GM21390 (cell line): ENCODE measurements at regions not wholly inside any gene's neighbourhood (a gene's known extent, or its start where the extent isn't known, plus 50 kb on each side); places are given as distances from the start of the nearest gene placed in this dataset.

ENCODE experiments used
- ATAC-seq: cut with Tn5 transposase; IDR thresholded peaks from one replicate; pipeline ENCODE4 v1.9.1; 2021; ENCODE audit not compliant: unreplicated experiment

DNA sequence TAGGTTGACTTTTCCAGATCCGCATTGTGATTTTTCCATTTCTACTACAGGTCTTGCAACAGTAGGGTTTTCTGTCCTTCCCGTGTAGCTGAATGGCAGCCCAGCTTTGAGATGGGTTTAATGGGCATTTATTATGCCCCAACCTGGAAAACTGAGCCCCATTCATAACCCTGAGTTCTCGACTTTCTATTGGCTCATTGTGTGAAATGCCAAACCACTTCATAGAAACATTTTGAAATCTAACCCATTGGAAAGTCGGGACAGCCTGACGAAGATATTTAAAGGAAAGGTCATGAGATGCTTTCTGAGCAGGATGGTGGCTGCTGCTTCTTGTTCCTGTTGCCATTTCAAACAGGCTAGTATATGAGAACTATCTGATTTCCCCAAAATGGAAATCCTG lies 203.5 kb downstream of the ZFP36L2 start:
- no peak for ATAC-seq

GRCh38 chr2:43021791-43022509 lies 204.5 kb downstream of the ZFP36L2 start:
- ATAC-seq, result no peak

DNA sequence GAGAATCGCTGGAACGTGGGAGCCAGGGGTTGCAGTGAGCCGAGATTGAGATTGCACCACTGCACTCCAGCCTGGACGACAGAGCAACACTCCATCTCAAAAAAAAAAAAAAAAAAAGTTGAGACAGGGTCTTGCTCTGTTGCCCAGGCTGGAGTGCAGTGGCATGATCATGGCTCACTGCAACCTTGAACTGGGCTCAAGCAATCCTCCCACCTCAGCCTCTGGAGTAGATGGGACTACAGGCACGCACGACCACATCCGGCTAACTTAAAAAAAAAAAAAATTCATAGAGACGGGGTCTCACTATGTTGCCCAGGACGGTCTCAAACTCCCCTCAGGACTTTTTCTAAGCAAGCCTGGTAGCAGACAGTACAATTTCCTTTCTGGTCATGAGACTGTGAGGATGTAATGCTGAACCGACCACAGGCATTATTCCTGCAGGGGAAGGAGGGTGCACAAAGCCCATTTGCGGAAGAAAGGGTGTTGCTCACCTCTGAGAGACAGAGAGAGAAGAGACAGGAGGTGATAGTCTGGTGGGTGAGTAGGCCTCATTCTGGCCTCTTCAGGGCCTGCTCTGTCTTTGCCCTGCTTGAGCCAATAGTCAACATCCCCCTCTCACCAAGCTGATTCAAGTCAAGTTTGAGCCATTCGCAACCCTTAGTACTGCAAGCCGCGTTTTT lies 205.3 kb downstream of the ZFP36L2 start:
- ATAC-seq, result no peak

DNA sequence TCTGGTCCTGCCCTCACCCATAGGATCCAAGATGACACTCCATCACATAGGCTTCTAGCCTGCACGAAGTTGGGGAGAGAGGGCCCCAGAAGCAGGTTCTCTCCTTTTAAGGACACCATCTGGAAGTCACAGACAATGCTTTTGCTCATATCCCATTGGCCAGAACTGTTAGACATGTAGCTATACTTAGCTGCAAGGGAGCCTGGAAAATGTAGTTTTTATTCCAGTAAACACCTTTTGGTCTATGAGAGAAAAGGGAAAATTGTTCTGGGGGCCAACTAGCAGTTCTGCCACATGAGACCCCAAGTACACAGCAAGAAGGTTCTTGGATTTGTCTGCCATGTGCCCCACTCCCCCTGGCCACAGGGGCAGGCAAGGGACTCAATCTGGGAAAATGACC lies 206.1 kb downstream of the ZFP36L2 start:
- no peak for ATAC-seq

DNA sequence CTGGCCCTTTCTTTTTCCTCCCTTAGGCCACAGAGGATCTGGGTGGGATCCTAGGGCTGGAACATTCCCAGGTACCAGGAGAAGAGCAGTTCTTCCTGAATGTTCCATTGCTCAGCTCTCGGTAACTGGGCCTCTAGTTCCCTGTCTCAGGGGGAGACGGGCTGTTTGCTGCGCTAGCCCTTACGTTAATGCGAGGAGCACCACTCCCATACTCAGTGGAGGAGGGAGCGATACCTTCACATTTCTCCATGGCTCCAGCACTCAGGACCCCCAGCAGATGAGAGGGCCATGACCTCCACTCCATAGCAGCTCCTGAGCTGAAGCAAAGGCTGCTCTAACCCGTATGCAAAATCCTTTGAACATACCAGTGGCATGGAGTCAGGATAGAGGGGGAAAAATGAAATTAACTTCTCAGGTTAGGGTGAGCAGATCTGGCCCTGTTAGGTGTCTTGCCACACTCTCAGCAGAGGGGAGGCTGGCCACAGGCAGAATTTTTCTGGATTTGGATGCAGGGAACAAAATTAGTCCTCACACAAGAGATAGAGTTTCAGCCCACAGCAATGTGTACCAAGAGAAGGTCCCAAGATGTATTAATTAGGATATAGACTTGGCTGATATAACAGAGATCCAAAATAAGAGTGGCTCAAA lies 206.7 kb downstream of the ZFP36L2 start:
- no peak for ATAC-seq

DNA sequence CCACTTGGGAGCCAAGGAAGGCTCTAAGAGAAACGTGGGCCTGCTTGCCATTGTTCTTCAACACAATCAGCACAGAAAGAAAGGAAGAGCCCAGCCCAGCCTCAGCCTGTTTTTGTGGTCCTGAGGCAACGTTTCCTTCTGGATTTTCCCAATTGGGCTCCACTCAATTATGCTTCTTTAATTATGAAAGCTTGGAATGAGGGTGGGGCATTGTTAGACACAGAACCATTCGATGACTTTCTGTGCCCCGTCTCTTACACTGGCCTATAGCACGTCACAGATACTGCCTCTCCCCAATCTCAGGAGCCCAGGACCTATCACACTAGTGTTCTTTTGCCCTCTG lies 207.4 kb downstream of the ZFP36L2 start:
- no peak for ATAC-seq

- no peak for ATAC-seq
Measured at GRCh38 chr2:43018179-43019024, 208.0 kb downstream of the ZFP36L2 start.

DNA sequence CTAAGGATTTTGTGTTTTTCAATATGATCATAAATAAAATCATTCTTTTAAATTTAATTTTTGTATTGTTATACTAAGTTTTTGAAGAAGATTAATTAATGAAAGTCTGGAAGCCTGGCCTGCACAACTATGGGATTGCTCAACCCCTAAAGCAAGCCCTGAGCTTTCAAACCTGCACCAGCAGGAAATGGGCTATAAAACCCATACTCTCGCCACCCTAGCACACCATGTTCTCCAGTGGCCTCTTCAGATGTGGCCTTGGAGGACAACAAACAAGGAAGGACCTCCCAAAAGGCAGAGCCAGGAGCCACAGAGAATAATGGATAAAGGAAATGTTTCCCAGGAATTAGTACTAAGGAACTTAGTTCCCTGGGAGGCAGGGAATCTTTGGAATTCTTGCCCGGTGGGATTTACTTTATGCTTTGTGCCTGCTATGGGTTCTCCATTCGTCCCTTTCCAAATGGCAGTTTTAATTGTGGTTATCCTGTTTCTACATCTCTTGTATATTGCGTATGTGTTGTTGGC lies 212.5 kb downstream of the ZFP36L2 start:
- ATAC-seq, result no peak

- ATAC-seq, result no peak
Measured at GRCh38 chr2:43012966-43013365, 213.4 kb downstream of the ZFP36L2 start.

GRCh38 chr2:43011158-43011491 lies 215.3 kb downstream of the ZFP36L2 start:
- ATAC-seq, result no peak

GRCh38 chr2:43010438-43011157 lies 215.8 kb downstream of the ZFP36L2 start:
- no peak for ATAC-seq

DNA sequence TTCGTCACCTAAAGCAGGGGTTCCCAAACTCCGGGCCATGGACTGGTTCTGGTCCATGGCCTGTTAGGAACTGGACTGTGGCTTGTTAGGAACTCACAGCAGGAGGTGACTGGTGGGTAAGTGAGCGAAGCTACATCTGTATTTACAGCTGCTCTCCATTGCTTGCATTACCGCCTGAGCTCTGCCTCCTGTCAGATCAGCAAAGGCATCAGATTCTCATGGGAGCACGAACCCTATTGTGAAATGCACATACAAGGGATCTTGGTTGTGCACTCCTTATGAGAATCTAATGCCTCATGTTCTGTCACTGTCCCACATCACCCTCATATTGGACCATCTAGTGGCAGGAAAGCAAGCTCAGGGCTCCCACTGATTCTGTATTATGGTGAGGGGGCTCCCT lies 217.0 kb downstream of the ZFP36L2 start:
- no peak for ATAC-seq

GRCh38 chr2:43008388-43008787 lies 216.0 kb upstream of the HAAO start:
- no peak for ATAC-seq

- no peak for ATAC-seq
Measured at GRCh38 chr2:43007901-43008300, 215.5 kb upstream of the HAAO start.

- no peak for ATAC-seq
Measured at GRCh38 chr2:43006834-43007543, 214.6 kb upstream of the HAAO start.

- ATAC-seq, result no peak
Measured at GRCh38 chr2:43005975-43006833, 213.8 kb upstream of the HAAO start.

- ATAC-seq, result no peak
Measured at GRCh38 chr2:43005245-43005974, 213.0 kb upstream of the HAAO start.

GRCh38 chr2:43004879-43005244 lies 212.5 kb upstream of the HAAO start:
- ATAC-seq, result no peak
